ELR (cell line): ENCODE measurements at regions not wholly inside any gene's neighbourhood (a gene's known extent, or its start where the extent isn't known, plus 50 kb on each side); places are given as distances from the start of the nearest gene placed in this dataset.
A peak's percentile ranks its signal among the peaks of the same experiment; 100 is the strongest.
"Not testable (repeated sequence)": the region's sequence is repeated elsewhere in the genome, so short reads cannot be mapped to it uniquely, and the experiment has no call there.

Experiments
- DNase-seq: peaks from one replicate; pipeline ENCODE4 v3.0.0-alpha.2; 2015; ENCODE audit warnings: low read depth

DNA sequence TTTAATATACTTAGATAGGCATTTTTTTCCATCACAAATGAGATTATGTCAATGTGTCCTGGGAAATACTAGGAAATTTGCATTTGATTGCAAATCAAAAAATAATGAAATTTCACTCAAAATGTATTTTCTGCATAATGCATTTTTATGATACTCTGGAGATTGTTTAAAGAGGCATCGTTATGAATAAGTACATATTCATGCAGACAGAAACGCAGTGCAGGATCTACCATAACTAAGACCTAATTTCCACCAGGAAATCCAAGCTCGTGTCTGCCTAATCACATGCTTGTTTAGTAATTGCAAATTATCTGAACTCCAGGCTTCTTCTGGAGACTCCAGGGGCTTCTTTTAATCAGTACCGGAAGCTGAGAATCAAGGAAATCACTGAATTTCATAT, 163.5 kb upstream of the MXRA5 start:
- no peak for DNase-seq

DNA sequence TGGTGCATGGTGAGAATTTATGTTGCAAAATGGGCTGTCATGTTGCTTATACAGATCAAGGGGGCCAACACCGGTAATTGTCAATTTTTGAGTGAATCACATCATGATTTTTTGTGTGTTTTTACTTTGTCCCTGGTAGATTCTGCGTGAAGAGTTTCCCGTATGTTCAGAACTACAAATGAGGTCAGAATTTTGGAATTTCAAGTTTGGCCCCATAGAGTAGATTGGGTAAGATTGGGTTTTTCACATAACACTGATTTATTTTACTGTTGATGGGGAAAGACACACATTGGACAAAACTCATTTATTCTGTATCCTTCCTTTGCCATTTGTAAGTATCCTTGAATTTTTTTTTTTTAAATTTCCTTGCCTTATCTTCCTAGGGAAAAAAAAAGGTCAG, 158.5 kb upstream of the MXRA5 start:
- no peak for DNase-seq

DNA sequence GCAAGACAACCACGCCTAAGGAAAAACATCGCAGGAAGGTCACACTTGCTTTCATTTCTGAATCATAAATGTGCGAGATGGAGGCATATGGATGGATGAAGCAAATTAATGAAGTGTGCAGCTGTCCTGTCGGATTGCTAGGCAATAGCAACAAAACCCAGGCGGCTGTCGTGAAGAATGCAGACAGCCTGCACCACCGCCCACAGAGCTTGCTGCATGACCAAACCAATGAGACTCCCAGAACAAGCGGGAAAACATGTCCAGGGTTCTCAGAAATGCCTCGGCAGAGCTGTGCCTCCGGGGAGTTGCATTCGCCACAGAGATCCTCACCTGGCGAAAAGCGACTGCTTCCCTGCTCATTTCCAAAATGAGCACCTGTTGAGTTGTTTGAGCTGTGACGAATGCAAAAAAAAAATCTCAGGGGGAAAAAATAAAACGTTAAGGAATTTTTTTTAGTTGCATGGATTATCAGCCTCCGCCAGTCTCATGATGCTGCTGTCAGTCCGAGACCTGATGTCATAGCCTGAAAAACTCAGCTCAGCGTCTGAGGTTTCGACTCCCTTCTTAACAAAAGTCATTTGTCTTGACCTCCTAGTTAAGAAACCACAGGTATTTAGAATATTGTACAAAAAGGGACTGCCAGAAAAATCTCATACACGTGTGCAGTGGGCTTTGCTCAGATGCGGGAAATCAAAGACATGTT, 155.5 kb upstream of the MXRA5 start:
- DNase-seq = no peak

DNA sequence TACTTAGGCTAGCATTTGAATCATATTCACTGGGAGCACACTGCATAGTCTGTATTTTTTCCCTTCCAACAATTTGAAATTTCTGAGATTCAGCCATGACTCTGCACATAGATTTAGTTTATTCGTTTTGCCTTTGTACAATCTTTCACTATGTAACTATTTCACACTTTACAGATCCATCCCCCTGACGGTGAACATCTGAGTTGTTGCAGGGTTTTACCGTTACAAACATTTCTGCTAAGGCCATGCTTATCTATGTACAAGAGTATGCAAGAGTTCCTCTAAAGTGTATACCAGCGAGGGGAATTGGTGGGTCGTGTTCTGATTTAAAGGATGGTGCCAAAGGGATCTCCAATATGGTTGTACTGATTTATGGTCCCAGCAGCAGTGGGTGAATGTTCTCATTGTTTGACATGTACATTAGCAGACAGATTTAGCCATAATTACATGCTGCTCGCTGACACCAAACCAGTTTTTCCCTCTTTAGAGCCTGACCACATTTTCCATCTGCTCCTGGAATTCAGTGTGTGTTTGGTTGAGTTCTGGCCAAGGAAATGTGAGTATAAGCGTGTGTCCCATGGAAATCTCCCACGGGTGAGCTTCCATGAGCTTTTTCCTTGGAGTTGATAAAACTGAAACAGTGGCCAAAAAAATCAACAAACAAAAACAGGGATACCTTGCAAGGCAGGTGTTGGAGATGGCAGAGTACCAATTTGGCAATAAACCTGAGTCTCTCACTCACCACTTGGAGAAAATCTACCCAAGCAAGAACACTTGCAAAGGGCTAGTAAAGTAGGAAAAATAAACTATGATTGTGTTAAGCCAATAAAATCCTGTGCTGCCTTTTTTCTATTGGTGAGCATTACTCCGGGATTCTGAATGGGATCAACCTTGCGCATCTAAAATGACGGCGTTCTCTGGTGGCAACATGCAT, 149.7 kb upstream of the MXRA5 start:
- not testable (repeated sequence) for DNase-seq

DNA sequence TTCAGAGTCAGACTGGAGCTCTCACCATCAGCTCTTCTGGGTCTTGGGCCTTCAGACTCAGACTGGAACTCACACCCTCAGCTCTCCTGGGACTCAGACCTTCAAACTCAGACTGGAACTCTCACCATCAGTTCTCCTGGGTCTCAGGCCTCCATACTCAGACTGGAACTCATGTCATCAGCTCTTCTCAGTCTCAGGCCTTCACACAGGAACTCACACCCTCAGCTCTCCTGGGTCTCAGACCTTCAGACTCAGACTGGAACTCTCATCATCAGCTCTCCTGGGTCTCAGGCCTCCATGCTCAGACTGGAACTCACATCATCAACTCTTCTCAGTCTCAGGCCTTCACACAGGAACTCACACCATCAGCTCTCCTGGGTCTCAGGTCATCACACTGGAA, 147.2 kb upstream of the MXRA5 start:
- DNase-seq = no peak

DNA sequence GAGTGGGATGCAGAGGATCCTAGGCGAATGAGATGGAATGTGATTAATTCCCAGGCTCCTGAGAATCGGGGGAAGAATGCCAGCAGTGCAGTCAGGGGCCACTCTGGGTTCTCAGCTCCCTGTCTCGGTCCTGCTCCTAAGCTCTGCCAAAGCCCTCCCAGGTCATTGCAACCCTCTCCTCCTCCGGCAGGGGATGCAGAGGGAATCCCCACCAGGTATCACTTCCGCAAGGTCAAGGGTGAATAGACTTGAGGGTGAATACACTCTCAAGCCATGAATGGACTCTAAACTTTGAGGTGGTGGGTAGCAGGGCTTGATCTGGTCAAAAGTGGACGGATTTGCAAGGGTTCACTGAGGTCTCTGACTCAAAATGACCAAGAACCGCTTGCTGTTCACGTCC, 139.3 kb upstream of the MXRA5 start:
- no peak for DNase-seq

DNA sequence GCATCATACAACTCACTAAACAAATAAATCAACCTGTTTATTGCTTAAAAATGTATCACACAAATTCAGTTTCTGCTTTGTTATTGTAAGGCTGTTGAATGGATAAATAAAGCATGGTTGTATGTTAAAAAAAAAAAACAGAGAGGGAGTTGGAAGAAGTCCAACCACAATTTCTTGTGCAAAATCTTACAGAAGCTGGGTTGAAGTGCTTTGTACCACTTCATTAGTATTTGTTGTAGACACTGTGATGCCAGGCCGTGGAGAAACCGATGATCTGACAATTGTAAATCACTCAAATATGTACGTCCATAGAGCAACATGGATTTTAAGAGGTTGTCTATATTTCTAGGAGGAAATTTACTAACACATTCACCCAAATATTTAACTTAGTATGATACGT, 132.6 kb upstream of the MXRA5 start:
- no peak for DNase-seq

DNA sequence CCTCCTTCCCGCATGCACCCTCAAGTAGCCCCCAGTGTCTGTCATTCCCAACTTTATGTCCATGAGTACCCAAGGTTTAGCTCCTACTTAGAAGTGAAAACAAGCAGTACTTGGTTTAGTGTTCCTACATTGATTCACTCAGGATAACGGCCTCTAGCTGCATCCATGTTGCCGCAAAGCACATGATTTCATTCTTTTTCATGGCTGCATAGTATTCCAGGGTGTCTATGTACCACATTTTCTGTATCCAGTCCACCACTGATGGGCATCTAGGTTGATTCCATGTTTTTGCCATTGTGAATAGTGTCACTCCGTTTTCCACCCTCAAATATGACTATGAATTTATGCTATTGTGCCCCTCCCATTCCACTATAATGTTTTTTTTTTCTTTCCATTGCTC, 130.5 kb upstream of the MXRA5 start:
- no peak for DNase-seq

DNA sequence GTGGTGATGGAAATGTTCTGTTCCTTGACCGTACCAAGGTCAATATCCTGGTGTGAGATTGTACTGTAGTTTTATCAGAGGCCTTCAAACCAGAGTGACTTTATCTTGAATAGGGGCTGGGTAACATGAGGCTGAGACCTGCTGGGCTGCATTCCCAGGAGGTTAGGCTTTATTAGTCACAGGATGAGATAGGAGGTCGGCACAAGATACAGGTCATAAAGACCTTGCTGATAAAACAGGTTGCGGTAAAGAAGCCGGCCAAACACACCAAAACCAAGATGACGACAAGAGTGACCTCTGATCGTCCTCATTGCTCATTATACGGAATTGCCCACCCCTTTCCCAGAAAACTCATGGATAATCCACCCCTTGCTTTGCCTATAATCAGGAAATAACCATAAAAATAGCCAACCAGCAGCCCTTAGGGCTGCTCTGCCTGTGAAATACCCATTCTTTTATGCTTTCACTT, 123.8 kb upstream of the MXRA5 start:
- not testable (repeated sequence) for DNase-seq

DNA sequence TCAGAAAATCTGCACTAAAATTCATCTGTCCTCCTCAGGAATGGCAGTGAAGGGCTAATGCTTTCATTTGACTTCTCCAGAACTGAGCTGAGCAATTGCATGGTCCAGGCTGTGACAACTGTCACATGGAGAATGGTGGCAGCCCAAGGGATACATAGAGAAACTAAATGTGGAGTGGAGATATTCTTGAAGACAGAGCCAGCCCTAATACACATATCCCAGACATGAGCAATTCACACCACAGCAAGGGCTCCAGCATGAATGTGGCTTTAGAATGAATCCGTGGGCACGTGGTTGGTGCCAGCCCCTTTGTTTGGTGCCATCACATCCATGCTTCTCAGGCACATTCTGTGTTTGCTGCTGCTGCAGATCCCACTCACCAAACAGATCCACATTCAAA, 121.6 kb upstream of the MXRA5 start:
- DNase-seq = no peak

DNA sequence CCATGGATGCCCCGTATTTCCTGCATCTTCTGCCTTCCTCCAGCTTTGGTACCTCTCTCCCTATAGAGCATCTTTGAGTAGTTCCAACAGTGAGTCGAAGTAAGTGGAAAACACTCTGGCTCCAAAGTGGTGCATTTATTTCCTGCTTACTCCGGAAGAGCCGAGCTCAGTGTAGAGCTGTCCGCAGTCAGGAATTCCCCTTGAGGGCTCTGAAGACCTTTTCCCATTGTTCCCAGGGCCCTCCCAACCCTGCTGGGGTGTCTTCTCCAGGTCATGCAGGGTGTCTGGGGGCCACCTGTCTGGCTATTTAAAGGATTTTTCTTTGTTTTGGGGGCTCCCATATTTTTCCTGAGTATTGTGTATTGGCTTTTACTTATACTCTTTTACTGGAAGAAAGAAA, 118.6 kb upstream of the MXRA5 start:
- no peak for DNase-seq

DNA sequence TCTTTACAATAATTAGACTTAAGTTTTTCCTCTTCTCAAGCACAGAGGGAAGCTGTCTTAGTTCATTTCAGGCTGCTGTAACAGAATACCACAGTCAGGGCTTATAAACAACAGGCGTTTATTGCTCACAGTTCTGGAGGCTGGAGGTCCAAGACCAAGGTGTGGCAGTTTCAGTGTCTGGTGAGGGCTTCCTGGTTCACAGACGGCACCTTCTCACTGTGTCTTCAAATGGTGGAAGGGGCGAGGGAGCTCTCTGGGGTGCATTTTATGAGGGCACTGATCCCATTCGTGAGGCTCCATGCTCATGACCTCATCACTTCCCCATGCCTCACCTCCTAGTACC, 115.7 kb upstream of the MXRA5 start:
- no peak for DNase-seq

DNA sequence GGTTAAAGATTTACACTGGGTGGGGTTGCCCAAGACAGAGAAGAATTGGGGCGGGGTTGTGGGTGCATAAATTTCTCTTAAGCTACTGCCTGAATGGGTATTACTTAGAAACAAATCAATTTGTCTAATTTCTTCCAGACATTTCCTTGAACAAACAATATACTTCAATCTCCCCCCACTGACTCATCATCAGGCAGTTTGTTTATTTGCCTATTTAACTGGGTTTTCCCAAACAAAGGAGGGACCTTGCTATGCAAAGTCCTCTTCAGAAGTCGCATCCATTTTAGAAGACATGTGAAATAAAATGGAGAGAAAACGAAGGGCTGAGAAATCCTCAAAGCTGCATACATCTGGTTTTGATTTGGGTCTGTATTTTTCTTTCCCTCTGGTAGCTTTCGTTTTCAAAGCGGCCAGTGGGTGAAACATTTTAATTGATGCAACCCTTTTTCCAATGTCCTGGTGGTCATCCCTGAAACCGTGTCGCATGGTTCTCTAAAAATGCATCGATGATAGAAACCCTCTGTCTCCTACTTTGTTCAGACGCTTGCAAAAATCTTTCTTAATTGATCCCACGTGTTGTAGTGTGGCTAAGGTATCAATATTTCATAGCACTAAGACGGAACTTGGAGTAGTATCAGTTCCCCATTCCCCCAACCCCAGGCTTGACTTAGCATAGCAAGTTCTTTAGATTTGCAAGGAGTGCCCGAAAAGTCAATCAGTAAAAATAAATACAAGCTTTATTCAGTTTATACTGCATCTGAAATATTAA, 115.1 kb upstream of the MXRA5 start:
- peak; percentile 9 for DNase-seq

DNA sequence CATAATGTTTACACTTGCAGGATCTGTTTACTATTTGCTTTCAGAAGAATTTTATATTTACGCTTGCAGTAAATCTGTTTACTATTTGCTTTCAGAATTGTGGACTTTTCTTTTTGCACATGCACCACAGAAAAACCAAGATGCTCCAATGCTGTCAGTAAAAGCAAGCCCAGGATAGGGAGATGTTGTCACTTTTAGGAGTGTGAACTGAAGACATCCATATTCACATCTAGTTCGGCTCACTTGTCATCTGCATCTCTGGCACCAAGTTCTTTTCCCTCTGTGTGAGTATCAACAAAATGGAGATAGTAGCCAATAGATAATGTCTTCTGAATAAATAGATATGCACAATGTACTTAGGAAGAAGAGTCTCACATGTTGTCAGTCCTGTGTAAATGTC, 109.3 kb upstream of the MXRA5 start:
- no peak for DNase-seq

DNA sequence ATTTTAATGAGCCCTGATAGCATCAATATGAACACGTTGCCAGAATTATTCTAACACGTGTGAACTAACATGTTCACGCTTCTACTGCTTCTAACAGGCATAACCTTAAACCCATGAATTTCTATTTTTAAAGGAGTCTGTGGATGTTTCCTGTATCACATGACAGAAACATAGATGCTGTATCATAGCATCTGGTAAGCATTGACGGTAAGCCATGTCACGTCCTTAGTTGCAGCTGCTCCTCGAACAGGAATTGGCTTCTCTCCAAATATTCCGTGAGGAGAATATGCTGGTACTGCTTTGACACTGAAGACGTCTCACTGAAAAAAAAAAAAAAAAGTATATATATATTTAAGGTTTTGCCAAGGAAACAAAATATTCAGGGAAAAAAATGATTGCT, 105.1 kb upstream of the MXRA5 start:
- no peak for DNase-seq

DNA sequence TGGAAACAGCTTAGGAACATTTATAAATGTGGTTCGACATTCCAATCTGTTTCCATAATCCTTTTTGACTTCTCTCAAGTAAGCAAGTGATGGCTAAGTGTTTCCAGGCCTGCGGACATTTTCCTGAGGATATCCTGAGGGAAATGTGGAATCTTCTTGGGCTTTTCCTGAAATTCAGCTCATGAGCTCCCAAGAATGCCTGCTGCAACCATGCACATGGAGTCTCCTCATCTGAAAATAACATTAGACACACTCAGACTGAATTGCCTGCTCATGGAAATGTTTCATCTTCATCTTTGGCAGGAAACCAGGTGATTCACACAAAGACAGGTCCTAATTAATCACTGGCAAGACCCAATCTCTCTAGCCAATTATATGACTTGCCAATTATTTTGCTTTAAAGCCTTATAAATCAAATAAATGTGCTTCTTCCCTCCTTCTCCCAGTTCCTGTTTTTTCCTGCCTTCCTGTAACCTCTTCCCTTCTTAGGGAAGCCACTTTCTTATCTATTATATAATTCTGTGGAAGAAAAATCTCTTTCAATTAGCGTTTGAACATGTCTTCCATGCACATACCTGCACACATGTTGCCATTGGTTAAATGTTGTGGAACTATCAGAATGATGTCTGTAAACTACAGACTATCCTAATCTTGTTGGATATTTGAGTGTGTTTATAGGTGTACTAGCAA, 104.6 kb upstream of the MXRA5 start:
- DNase-seq = no peak

DNA sequence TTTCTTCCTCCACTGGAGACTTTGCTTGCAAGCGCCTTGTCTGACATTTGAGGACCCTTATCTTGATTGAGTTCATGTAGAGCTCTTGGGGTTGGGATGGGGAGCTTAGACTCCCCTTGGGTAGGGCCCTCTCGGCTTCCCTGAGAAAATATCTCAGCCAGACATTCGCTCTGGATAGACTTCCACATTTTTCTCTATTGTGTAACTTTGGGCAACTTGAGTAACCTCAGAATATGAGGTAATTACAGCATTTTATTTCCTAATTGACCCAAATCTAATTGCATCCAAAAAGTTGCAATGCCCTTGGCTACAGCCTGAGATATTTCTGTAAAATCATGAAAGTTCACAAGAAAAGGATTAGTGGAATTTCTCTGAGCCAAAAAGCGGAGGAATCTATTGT, 102.8 kb upstream of the MXRA5 start:
- DNase-seq = no peak

DNA sequence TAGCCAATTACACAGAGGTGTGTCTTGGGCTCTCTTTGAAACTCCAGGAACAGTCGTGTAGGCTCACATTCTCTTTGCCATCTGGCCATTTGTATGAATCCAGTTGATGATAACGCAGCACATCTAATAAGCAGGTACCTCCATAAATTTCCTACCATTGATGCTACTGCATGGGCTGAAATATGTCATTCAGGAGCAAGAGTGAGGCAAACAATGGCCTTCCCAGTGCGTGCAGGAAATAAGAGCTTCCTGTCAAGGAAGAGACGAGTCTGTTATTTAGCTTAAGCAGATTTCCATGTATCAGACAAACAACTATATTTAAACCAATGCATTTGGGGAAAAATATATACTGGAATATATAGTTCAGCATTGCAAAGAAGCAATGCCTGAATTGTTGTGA, 102.1 kb upstream of the MXRA5 start:
- no peak for DNase-seq

DNA sequence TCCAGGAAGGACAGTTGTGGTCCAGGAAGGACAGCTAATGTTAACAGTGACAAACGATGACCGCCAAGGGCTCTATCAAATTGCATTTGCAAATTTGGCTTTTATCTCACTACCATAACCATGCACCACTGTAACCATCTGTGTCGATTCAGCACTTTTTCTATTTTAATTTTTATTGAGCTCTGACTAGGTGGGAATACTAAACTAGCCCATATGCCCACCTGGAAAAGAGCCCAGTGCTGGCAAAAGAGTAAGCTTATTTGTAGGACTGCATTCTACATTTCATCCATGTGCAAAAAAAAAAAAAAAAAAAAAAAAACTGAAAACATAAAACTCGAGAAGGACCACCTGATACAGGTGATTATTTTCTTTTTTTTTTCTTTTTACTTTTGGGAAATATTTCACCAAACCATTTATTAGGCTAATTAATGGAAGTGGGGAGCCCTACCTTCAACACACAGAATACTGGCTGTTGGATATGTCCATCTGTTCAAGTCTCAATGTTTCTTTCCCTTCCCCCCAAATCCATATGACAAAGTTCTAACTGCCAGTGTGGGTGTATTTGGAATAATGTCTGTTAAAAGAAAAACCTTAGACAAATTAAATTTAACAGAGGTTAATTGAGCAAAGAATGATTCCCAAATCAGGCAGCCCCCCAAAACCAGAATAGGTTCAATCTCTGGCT, 99.5 kb upstream of the MXRA5 start:
- DNase-seq = no peak

DNA sequence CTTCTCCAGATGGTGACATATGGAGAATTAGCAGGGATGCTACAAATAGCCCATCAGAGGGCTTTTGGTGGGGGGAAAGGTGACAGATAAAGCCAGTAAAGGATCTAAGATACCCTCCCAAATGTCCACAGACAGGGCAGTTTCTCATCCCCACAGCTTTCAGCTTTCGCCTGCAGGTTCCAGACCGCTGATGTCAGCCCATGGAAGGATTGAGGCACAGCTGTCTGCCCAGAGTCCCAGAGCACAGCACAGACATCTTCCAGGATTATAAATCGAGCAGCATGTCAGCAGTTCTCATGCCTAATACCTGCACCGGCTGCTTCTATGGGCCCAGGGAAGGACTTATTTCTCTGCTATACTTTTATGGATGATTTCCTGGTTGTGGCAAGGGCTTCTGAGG, 96.7 kb upstream of the MXRA5 start:
- DNase-seq = no peak

DNA sequence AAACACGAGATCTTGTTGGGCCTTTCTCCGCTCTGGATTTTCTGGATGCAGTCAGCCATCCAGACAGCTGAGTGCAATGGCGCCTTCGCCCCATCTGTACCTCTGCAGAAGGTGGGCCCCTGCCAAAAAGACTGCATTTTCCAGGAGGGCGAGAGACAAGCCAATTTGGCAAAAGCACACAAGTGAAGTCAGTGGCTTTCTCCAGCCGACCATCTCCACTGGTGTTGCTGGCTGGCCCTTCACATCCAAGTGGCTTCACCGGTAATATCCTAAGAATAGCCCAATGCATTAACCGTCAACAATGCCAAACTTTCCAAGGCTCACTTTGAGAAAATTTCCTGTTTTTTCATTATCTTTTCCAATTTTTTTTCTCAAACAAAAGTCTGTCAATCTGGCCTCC, 96.2 kb upstream of the MXRA5 start:
- DNase-seq = no peak

DNA sequence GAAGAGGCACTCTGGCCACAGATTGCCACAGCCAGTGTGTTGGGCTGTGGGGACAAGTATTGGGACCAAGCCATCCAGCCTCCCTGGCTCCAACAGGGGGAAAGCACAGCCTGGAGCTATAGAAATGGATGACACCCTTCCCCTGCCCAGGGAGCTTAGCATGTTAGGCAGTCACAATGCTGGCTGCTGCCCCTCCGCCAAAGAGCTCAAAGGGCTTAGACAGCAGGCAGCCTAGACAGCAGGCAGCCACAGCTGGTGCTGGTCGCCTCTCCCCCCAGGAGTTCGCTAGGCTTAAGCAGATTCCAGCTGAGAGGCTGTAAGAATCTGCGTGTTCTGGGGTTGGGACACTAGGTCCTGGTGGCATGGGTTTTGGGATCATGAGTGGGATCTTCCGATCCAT, 94.5 kb upstream of the MXRA5 start:
- no peak for DNase-seq
